Endodermal cell (in vitro differentiated cells): ENCODE measurements at regions not wholly inside any gene's neighbourhood (a gene's known extent, or its start where the extent isn't known, plus 50 kb on each side); places are given as distances from the start of the nearest gene placed in this dataset.

Source experiments
- DNase-seq: peaks from one replicate; pipeline ENCODE4 v3.0.0-alpha.2; 2017
- H3K27ac ChIP-seq: 2 replicates; pipeline ENCODE4 v1.5.1; 2013; ENCODE audit warnings: mild to moderate bottlenecking, low read depth, low read length, moderate library complexity
- H3K27me3 ChIP-seq: 2 replicates; pipeline ENCODE4 v1.6.1; 2013; ENCODE audit warnings: mild to moderate bottlenecking, low read length, moderate library complexity; ENCODE audit not compliant: insufficient read depth, control insufficient read depth, poor library complexity, severe bottlenecking
- H3K36me3 ChIP-seq: 2 replicates; pipeline ENCODE4 v1.7.0; 2013; ENCODE audit warnings: mild to moderate bottlenecking, low read length, moderate library complexity; ENCODE audit not compliant: control insufficient read depth, insufficient read depth
- H3K4me1 ChIP-seq: one replicate; pipeline ENCODE4 v1.7.0; 2013; ENCODE audit warnings: low read length; ENCODE audit not compliant: control insufficient read depth, insufficient read depth
- H3K4me3 ChIP-seq: 2 replicates; pipeline ENCODE4 v1.5.1; 2013; ENCODE audit warnings: mild to moderate bottlenecking, low read length, moderate library complexity
- H3K9ac ChIP-seq: 2 replicates; pipeline ENCODE4 v1.6.1; 2013; ENCODE audit warnings: mild to moderate bottlenecking, low read length, moderate library complexity; ENCODE audit not compliant: poor library complexity, severe bottlenecking; ENCODE audit errors: extremely low read depth
- H3K9me3 ChIP-seq: 2 replicates; pipeline ENCODE4 v1.6.1; 2013; ENCODE audit warnings: mild to moderate bottlenecking, low read length, moderate library complexity; ENCODE audit not compliant: control insufficient read depth
- H3K27ac Mint-ChIP-seq: 2 replicates; pipeline ENCODE4 v1.8.0; 2020; ENCODE audit warnings: mixed read lengths
- H3K27me3 Mint-ChIP-seq: 2 replicates; pipeline ENCODE4 v1.8.0; 2021; ENCODE audit warnings: mild to moderate bottlenecking, mixed read lengths; ENCODE audit not compliant: insufficient read depth
- H3K36me3 Mint-ChIP-seq: 2 replicates; pipeline ENCODE4 v1.8.0; 2020; ENCODE audit warnings: low read depth, mixed read lengths
- H3K4me1 Mint-ChIP-seq: 2 replicates; pipeline ENCODE4 v1.8.0; 2020; ENCODE audit warnings: mixed read lengths
- H3K4me3 Mint-ChIP-seq: 2 replicates; pipeline ENCODE4 v1.8.0; 2020; ENCODE audit warnings: mild to moderate bottlenecking, moderate library complexity, mixed read lengths
- H3K9me3 Mint-ChIP-seq: 2 replicates; pipeline ENCODE4 v1.8.0; 2020; ENCODE audit warnings: mild to moderate bottlenecking, mixed read lengths
- CTCF ChIP-seq: fragments of 200-600 bp; sonication (generic); conservative IDR thresholded peaks from 2 replicates; pipeline ENCODE4 v1.5.0; 2021; ENCODE audit warnings: antibody characterized with exemption, mild to moderate bottlenecking
- WGBS, 2 experiments: methylation state at CpG; one replicate each; pipeline versions ENCODE4 v1.1.5 to v1.1.7; 2013; ENCODE audit warnings: missing lambda C conversion rate in 2 of 2, mixed read lengths in 1 of 2; ENCODE audit not compliant: insufficient coverage in 1 of 2, insufficient read length in 1 of 2; 5-methylcytosine and 5-hydroxymethylcytosine counted together

- peaks cover 1% of the 10 kb centered on the region for H3K36me3 Mint-ChIP-seq
Measured at GRCh38 chr1:8107897-8108296, 81.8 kb upstream of the ERRFI1 start.

GRCh38 chr1:8104278-8105236 lies 78.4 kb upstream of the ERRFI1 start:
- H3K9me3 Mint-ChIP-seq = peaks cover 14% of the 10 kb centered on the region
- peaks cover 2% of the 10 kb centered on the region for H3K36me3 Mint-ChIP-seq
- Histone ChIP-seq H3K27ac (no peak overlapping the region), H3K9ac (no peak overlapping the region), H3K4me1 (peaks cover 7% of the 10 kb centered on the region), H3K4me3 (no peak overlapping the region), H3K27me3 (no peaks in the 10 kb centered on the region), H3K9me3 (peaks cover 6% of the 10 kb centered on the region), H3K36me3 (no peaks in the 10 kb centered on the region)
- no peak for DNase-seq
- TF ChIP-seq CTCF = no peak
- 90% methylated on average over 6 to 16 of the region's 16 CpGs for WGBS, 2 experiments
- no peaks in the 10 kb centered on the region for H3K27me3 Mint-ChIP-seq
- no peak overlapping the region for H3K4me3 Mint-ChIP-seq
- H3K27ac Mint-ChIP-seq = no peak overlapping the region
- H3K4me1 Mint-ChIP-seq = peaks cover 19% of the 10 kb centered on the region

More at GRCh38 chr1:8107897-8108296, 81.8 kb upstream of the ERRFI1 start:
- peaks cover 19% of the 10 kb centered on the region for H3K4me1 Mint-ChIP-seq
- 81 to 86% methylated on average over 4 of the region's 4 CpGs for WGBS, 2 experiments
- TF ChIP-seq CTCF = no peak
- peaks cover 23% of the 10 kb centered on the region for H3K9me3 Mint-ChIP-seq
- H3K9me3 ChIP-seq = peaks cover 22% of the 10 kb centered on the region
- no peaks in the 10 kb centered on the region for H3K27me3 Mint-ChIP-seq
- H3K27ac Mint-ChIP-seq = peak overlapping the region; percentile 76
- no peak overlapping the region for H3K4me3 ChIP-seq
- H3K4me3 Mint-ChIP-seq = no peak overlapping the region
- no peak overlapping the region for H3K27ac ChIP-seq
- H3K36me3 ChIP-seq = no peaks in the 10 kb centered on the region
- H3K4me1 ChIP-seq = peaks cover 7% of the 10 kb centered on the region
- no peak for DNase-seq
- H3K9ac ChIP-seq = no peak overlapping the region
- H3K27me3 ChIP-seq = no peaks in the 10 kb centered on the region

- Mint-ChIP-seq H3K9me3 (peaks cover 5% of the 10 kb centered on the region), H3K4me1 (peaks cover 38% of the 10 kb centered on the region), H3K36me3 (peaks cover 2% of the 10 kb centered on the region), H3K27me3 (no peaks in the 10 kb centered on the region), H3K4me3 (no peak overlapping the region), H3K27ac (peak overlapping the region; percentile 37)
- Histone ChIP-seq H3K9me3 (no peaks in the 10 kb centered on the region), H3K4me1 (peaks cover 10% of the 10 kb centered on the region), H3K4me3 (no peak overlapping the region), H3K36me3 (no peaks in the 10 kb centered on the region), H3K27me3 (no peaks in the 10 kb centered on the region), H3K27ac (peak overlapping the region; percentile 40), H3K9ac (no peak overlapping the region)
- TF ChIP-seq CTCF = no peak
- 71 to 90% methylated on average over 3 to 4 of the region's 5 CpGs for WGBS, 2 experiments
- no peak for DNase-seq
Measured at GRCh38 chr1:8097908-8098307, 71.8 kb upstream of the ERRFI1 start.
